GM23338 (cell line): ENCODE measurements at regions not wholly inside any gene's neighbourhood (a gene's known extent, or its start where the extent isn't known, plus 50 kb on each side); places are given as distances from the start of the nearest gene placed in this dataset.

Experiments
- CREB1 ChIP-seq: fragments of 250-450 bp; sonication (Bioruptor Pico); IDR thresholded peaks from 2 replicates; pipeline ENCODE4 v1.5.0; 2020; ENCODE audit warnings: low read depth, mild to moderate bottlenecking, moderate library complexity
- CTCF ChIP-seq, 2 experiments: fragments of 200-600 bp in 1 of 2; sonication (generic) in 1 of 2; conservative IDR thresholded peaks; 2 replicates each; pipeline versions ENCODE4 v1.5.1 to v1.6.1; 2016 to 2017; ENCODE audit warnings: antibody characterized with exemption in 2 of 2, low read depth in 2 of 2, mild to moderate bottlenecking in 2 of 2, moderate library complexity in 1 of 2
- EZH2 ChIP-seq: fragments of 200-600 bp; sonication (generic); IDR thresholded peaks from one replicate; pipeline ENCODE4 v1.8.0; 2017; ENCODE audit warnings: antibody characterized with exemption, mild to moderate bottlenecking, low read depth; ENCODE audit not compliant: unreplicated experiment
- EZH2phosphoT487 ChIP-seq: fragments of 200-600 bp; sonication (generic); IDR thresholded peaks from one replicate; pipeline ENCODE4 v1.8.1; 2018; ENCODE audit warnings: antibody characterized with exemption; ENCODE audit not compliant: unreplicated experiment
- JUNB ChIP-seq: IDR thresholded peaks from one replicate; pipeline ENCODE4 v1.6.1; 2016; ENCODE audit warnings: antibody characterized with exemption; ENCODE audit not compliant: unreplicated experiment
- POLR2AphosphoS5 ChIP-seq: IDR thresholded peaks from 2 replicates; pipeline ENCODE4 v1.6.1; 2016; ENCODE audit warnings: antibody characterized with exemption, low read depth
- STAT1 ChIP-seq: IDR thresholded peaks from one replicate; pipeline ENCODE4 v1.6.1; 2016; ENCODE audit warnings: antibody characterized with exemption; ENCODE audit not compliant: unreplicated experiment
- TF ChIP-seq, protein P1 (sequence below): IDR thresholded peaks from one replicate; pipeline ENCODE4 v1.6.1; 2018; ENCODE audit warnings: antibody characterized with exemption; ENCODE audit not compliant: unreplicated experiment
- TF ChIP-seq, protein P2 (sequence below): IDR thresholded peaks from 2 replicates; pipeline ENCODE4 v1.6.1; 2016; ENCODE audit warnings: antibody characterized with exemption

- TF ChIP-seq EZH2 (no peak), CTCF (conservative IDR thresholded peaks at IDR 0.05; ENCODE audit: low read depth in 2 of 2) (no peak), EZH2phosphoT487 (no peak), POLR2AphosphoS5 (no peak), JUNB (no peak), STAT1 (no peak), CREB1 (CRISPR knock-in tag) (no peak)
- TF ChIP-seq, protein P1, sequence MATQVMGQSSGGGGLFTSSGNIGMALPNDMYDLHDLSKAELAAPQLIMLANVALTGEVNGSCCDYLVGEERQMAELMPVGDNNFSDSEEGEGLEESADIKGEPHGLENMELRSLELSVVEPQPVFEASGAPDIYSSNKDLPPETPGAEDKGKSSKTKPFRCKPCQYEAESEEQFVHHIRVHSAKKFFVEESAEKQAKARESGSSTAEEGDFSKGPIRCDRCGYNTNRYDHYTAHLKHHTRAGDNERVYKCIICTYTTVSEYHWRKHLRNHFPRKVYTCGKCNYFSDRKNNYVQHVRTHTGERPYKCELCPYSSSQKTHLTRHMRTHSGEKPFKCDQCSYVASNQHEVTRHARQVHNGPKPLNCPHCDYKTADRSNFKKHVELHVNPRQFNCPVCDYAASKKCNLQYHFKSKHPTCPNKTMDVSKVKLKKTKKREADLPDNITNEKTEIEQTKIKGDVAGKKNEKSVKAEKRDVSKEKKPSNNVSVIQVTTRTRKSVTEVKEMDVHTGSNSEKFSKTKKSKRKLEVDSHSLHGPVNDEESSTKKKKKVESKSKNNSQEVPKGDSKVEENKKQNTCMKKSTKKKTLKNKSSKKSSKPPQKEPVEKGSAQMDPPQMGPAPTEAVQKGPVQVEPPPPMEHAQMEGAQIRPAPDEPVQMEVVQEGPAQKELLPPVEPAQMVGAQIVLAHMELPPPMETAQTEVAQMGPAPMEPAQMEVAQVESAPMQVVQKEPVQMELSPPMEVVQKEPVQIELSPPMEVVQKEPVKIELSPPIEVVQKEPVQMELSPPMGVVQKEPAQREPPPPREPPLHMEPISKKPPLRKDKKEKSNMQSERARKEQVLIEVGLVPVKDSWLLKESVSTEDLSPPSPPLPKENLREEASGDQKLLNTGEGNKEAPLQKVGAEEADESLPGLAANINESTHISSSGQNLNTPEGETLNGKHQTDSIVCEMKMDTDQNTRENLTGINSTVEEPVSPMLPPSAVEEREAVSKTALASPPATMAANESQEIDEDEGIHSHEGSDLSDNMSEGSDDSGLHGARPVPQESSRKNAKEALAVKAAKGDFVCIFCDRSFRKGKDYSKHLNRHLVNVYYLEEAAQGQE = no peak
- TF ChIP-seq, protein P2, sequence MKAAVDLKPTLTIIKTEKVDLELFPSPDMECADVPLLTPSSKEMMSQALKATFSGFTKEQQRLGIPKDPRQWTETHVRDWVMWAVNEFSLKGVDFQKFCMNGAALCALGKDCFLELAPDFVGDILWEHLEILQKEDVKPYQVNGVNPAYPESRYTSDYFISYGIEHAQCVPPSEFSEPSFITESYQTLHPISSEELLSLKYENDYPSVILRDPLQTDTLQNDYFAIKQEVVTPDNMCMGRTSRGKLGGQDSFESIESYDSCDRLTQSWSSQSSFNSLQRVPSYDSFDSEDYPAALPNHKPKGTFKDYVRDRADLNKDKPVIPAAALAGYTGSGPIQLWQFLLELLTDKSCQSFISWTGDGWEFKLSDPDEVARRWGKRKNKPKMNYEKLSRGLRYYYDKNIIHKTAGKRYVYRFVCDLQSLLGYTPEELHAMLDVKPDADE = no peak
Measured at GRCh38 chr17:14748036-14748710, 447.3 kb downstream of the HS3ST3B1 start.
